ENCODE measurements at regions not wholly inside any gene's neighbourhood (a gene's known extent, or its start where the extent isn't known, plus 50 kb on each side); places are given as distances from the start of the nearest gene placed in this dataset.

GRCh38 chr2:16264491-16264890 lies 324.1 kb downstream of the MYCN start:
- DNase-seq (ENCODE audit: extremely low spot score in 2 of 2), result no peak
- Histone ChIP-seq H3K4me1 (no peaks in the 10 kb centered on the region), H3K9me3 (no peaks in the 10 kb centered on the region), H3K27me3 (no peaks in the 10 kb centered on the region), H3K4me3 (no peak overlapping the region), H3K27ac (no peak overlapping the region), H3K36me3 (no peaks in the 10 kb centered on the region)
- intact Hi-C loops (cut with DNase I), result no loop called here
- TF ChIP-seq POLR2AphosphoS5 (IDR thresholded peaks at IDR 0.05; ENCODE audit: insufficient read depth in 1 of 2, low read depth in 1 of 2) (no peak), POLR2A (IDR thresholded peaks at IDR 0.05) (no peak), CTCF (IDR thresholded peaks at IDR 0.05) (no peak)

DNA sequence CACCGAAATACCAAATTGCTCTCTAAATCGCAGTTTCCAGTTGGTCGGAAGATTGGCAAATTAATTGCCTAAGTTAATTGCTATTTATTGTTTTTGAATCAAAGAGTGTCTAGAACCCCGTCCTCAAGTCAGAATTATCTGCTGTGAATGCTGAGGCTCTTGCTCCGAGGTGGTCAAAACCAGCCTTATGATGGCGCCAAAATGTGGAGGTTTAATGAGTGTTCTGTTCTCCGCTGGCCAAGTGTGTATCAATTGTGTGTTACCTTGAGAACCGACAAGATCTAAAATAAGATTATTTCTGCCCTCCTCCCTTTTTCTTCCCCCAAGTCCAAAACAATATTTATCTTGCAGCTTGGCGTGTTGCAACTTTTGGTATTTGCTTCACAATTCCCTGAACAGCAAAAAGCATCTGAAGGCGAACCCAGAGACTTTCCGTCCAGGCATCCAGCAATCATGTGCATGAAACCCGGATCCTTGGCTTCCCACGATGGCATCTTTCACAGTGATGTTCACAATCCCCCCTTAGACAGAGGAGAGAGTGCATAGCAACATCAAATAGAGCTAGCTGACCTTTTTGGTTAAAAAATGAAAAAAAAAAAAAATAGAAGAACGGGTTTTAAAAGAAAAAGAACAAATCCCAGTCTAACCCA lies 323.0 kb downstream of the MYCN start:
- H3K4me1 ChIP-seq, result no peaks in the 10 kb centered on the region
- H3K27ac ChIP-seq, result no peak overlapping the region
- DNase-seq (ENCODE audit: extremely low spot score in 2 of 2), result no peak
- H3K27me3 ChIP-seq, result no peaks in the 10 kb centered on the region
- intact Hi-C loops (cut with DNase I), result no loop called here
- no peaks in the 10 kb centered on the region for H3K9me3 ChIP-seq
- no peak overlapping the region for H3K4me3 ChIP-seq
- no peaks in the 10 kb centered on the region for H3K36me3 ChIP-seq
- TF ChIP-seq POLR2AphosphoS5 (IDR thresholded peaks at IDR 0.05; ENCODE audit: insufficient read depth in 1 of 2, low read depth in 1 of 2) (no peak), POLR2A (IDR thresholded peaks at IDR 0.05) (no peak), CTCF (IDR thresholded peaks at IDR 0.05) (no peak)

- intact Hi-C loops (cut with DNase I), result no loop called here
- H3K4me1 ChIP-seq, result no peaks in the 10 kb centered on the region
- no peaks in the 10 kb centered on the region for H3K36me3 ChIP-seq
- no peaks in the 10 kb centered on the region for H3K27me3 ChIP-seq
- no peak overlapping the region for H3K27ac ChIP-seq
- TF ChIP-seq CTCF (IDR thresholded peaks at IDR 0.05) (no peak), POLR2A (IDR thresholded peaks at IDR 0.05) (no peak), POLR2AphosphoS5 (IDR thresholded peaks at IDR 0.05; ENCODE audit: insufficient read depth in 1 of 2, low read depth in 1 of 2) (no peak)
- H3K9me3 ChIP-seq, result no peaks in the 10 kb centered on the region
- H3K4me3 ChIP-seq, result no peak overlapping the region
- DNase-seq (ENCODE audit: extremely low spot score in 2 of 2), result no peak
Observed at GRCh38 chr2:16262526-16263178, 322.3 kb downstream of the MYCN start.

DNA sequence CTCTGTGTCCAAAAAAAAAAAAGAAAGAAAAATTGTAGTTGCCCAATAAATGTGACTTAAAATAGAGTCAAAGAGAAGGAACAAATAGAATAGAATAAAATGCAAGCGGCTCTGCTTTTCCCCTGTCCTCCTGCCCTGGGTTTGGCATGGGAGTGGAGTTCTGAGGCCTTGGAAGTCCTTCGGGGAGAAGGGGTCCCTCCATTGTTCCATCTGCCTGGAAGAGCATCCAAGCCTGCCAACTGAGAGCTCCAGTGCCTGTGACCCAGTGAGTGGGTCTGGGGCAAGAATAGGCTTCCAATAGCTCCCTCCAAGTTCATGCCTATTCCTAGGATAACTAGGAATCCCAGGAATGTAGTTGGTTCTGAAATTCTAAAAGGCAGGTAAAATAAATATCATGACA lies 321.4 kb downstream of the MYCN start:
- no peak for DNase-seq (ENCODE audit: extremely low spot score in 2 of 2)
- H3K36me3 ChIP-seq, result no peaks in the 10 kb centered on the region
- no peaks in the 10 kb centered on the region for H3K4me1 ChIP-seq
- TF ChIP-seq POLR2AphosphoS5 (IDR thresholded peaks at IDR 0.05; ENCODE audit: insufficient read depth in 1 of 2, low read depth in 1 of 2) (no peak), CTCF (IDR thresholded peaks at IDR 0.05) (no peak), POLR2A (IDR thresholded peaks at IDR 0.05) (no peak)
- no peaks in the 10 kb centered on the region for H3K27me3 ChIP-seq
- intact Hi-C loops (cut with DNase I), result no loop called here
- H3K27ac ChIP-seq, result no peak overlapping the region
- no peaks in the 10 kb centered on the region for H3K9me3 ChIP-seq
- H3K4me3 ChIP-seq, result no peak overlapping the region

- H3K27me3 ChIP-seq, result no peaks in the 10 kb centered on the region
- H3K9me3 ChIP-seq, result no peaks in the 10 kb centered on the region
- H3K27ac ChIP-seq, result no peak overlapping the region
- no peaks in the 10 kb centered on the region for H3K36me3 ChIP-seq
- intact Hi-C loops (cut with DNase I), result no loop called here
- TF ChIP-seq CTCF (IDR thresholded peaks at IDR 0.05), result no peak
- TF ChIP-seq POLR2A (IDR thresholded peaks at IDR 0.05), result no peak
- TF ChIP-seq POLR2AphosphoS5 (IDR thresholded peaks at IDR 0.05; ENCODE audit: insufficient read depth in 1 of 2, low read depth in 1 of 2), result no peak
- no peaks in the 10 kb centered on the region for H3K4me1 ChIP-seq
- DNase-seq (ENCODE audit: extremely low spot score in 2 of 2), result no peak
- H3K4me3 ChIP-seq, result no peak overlapping the region
Observed at GRCh38 chr2:16261071-16261470, 320.7 kb downstream of the MYCN start.
